Thyroid gland (tissue), 4 donors: ENCODE measurements at regions not wholly inside any gene's neighbourhood (a gene's known extent, or its start where the extent isn't known, plus 50 kb on each side); places are given as distances from the start of the nearest gene placed in this dataset.

ENCODE experiments used
- DNase-seq, 2 donors: peaks; one replicate each; pipeline ENCODE4 v3.0.0-alpha.2; 2019
- H3K27ac ChIP-seq, 3 donors: fragments of 200-600 bp; sonication (generic); 1 replicate in 2 of 3; 2 replicates in 1 of 3; pipeline ENCODE4 v1.5.1; 2016 to 2019; ENCODE audit warnings: mild to moderate bottlenecking in 1 of 3, moderate library complexity in 1 of 3
- H3K27me3 ChIP-seq: fragments of 200-600 bp; sonication (generic); one replicate; pipeline ENCODE4 v1.5.1; 2019
- H3K36me3 ChIP-seq, 2 donors: fragments of 200-600 bp; sonication (generic); one replicate each; pipeline ENCODE4 v1.5.1; 2016 to 2019
- H3K4me1 ChIP-seq, 2 donors: fragments of 200-600 bp; sonication (generic); one replicate each; pipeline ENCODE4 v1.5.1; 2017 to 2019
- H3K4me3 ChIP-seq, 3 donors: fragments of 200-600 bp; sonication (generic); replicated peaks in 1 of 3; 1 replicate in 2 of 3; 2 replicates in 1 of 3; pipeline ENCODE4 v1.5.1; 2016; ENCODE audit warnings: mild to moderate bottlenecking in 1 of 3
- H3K9me3 ChIP-seq: fragments of 200-600 bp; sonication (generic); one replicate; pipeline ENCODE4 v1.5.1; 2017
- POLR2A ChIP-seq, 2 donors: fragments of 450-650 bp; IDR thresholded peaks; one replicate each; pipeline ENCODE4 v1.6.1; 2017; ENCODE audit warnings: antibody characterized with exemption in 2 of 2, mild to moderate bottlenecking in 2 of 2, moderate library complexity in 1 of 2
- WGBS, 2 donors: methylation state at CpG; one replicate each; pipeline ENCODE4 v1.1.5; 2017; 5-methylcytosine and 5-hydroxymethylcytosine counted together
- intact Hi-C: fragments of 100-400 bp; cut with DNase I; formaldehyde crosslinking; loops from one replicate; pipeline ENCODE4 v1.15.1; 2023
- TF ChIP-seq, protein P1 (sequence below), 6 experiments: fragments of 200-600 bp in 3 of 6; fragments of 450-650 bp in 3 of 6; sonication (generic) in 3 of 6; IDR thresholded peaks; one replicate each; pipeline ENCODE4 v1.5.1; 2016 to 2019; ENCODE audit warnings: antibody characterized with exemption in 6 of 6, mild to moderate bottlenecking in 2 of 6, inconsistent platforms in 1 of 6, moderate library complexity in 1 of 6

DNA sequence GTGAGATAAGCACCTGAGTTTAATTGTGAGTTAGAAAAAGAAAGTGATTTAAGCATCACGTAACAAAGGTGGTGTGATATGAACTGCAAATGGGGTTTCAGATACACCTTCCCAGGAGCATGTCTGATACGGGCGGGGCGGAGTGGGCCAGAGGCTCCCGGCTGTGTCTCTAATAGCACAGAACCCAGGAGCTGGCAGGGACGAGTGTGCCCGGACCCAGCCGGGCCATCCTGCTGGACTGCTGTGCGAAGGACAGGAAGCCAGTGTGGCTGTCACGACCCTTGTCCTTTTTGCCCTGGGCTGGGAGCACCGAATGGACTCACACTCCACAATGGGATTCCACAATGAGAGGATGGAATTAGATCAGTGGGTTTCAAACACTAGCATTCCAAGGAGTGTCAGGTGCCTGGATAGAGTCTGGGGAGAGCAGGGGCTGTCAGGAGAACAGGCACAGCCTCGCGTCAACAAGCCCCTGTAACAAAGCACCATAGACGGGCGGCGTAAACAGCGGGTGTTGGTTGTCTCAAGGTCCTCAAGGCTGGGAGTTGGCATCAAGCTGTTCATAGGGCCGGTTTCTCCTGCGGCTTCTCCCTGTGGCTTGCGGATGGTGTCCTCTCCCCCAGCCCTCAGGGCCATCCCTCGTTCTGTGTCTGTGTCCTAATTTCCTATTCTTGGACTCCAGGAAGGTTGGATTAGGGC lies 242.6 kb upstream of the PITRM1 start:
- no peak overlapping the region for H3K27ac ChIP-seq
- H3K4me3 ChIP-seq = no peak overlapping the region
- H3K27me3 ChIP-seq = no peaks in the 10 kb centered on the region
- no peaks in the 10 kb centered on the region for H3K4me1 ChIP-seq
- intact Hi-C loops = no loop called here
- no peak for DNase-seq
- no peaks in the 10 kb centered on the region for H3K36me3 ChIP-seq
- TF ChIP-seq, protein P1, sequence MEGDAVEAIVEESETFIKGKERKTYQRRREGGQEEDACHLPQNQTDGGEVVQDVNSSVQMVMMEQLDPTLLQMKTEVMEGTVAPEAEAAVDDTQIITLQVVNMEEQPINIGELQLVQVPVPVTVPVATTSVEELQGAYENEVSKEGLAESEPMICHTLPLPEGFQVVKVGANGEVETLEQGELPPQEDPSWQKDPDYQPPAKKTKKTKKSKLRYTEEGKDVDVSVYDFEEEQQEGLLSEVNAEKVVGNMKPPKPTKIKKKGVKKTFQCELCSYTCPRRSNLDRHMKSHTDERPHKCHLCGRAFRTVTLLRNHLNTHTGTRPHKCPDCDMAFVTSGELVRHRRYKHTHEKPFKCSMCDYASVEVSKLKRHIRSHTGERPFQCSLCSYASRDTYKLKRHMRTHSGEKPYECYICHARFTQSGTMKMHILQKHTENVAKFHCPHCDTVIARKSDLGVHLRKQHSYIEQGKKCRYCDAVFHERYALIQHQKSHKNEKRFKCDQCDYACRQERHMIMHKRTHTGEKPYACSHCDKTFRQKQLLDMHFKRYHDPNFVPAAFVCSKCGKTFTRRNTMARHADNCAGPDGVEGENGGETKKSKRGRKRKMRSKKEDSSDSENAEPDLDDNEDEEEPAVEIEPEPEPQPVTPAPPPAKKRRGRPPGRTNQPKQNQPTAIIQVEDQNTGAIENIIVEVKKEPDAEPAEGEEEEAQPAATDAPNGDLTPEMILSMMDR (IDR thresholded peaks at IDR 0.05) = no peak
- no peak for TF ChIP-seq POLR2A (IDR thresholded peaks at IDR 0.05)
- 79 to 86% methylated on average over 20 of the region's 21 CpGs for WGBS, 2 donors
- H3K9me3 ChIP-seq = no peaks in the 10 kb centered on the region

DNA sequence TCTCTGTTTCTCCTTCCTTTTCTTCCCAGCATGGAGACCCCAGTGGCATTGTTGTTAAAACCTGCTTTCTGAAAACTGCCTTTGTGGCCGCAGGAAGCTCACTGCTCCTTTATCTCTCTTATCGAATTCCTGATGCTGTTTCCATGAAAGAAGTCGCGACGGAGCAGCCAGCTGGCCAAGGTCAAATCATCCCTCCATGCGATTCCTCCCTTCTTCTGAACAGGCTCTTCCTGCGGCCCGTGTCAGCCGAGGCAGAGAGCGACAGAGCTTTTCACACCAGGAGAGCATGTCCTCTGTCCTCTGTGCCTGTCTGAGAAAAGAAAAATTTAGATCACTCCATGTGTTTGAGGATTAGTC lies 242.1 kb upstream of the PITRM1 start:
- H3K27me3 ChIP-seq = no peaks in the 10 kb centered on the region
- no peaks in the 10 kb centered on the region for H3K9me3 ChIP-seq
- no peak overlapping the region for H3K27ac ChIP-seq
- DNase-seq = no peak
- no peaks in the 10 kb centered on the region for H3K36me3 ChIP-seq
- WGBS, 2 donors = 73 to 79% methylated on average over 10 of the region's 10 CpGs
- H3K4me1 ChIP-seq = no peaks in the 10 kb centered on the region
- H3K4me3 ChIP-seq = no peak overlapping the region
- intact Hi-C loops = no loop called here
- no peak for TF ChIP-seq POLR2A (IDR thresholded peaks at IDR 0.05)
- TF ChIP-seq, protein P1 (IDR thresholded peaks at IDR 0.05) = no peak

DNA sequence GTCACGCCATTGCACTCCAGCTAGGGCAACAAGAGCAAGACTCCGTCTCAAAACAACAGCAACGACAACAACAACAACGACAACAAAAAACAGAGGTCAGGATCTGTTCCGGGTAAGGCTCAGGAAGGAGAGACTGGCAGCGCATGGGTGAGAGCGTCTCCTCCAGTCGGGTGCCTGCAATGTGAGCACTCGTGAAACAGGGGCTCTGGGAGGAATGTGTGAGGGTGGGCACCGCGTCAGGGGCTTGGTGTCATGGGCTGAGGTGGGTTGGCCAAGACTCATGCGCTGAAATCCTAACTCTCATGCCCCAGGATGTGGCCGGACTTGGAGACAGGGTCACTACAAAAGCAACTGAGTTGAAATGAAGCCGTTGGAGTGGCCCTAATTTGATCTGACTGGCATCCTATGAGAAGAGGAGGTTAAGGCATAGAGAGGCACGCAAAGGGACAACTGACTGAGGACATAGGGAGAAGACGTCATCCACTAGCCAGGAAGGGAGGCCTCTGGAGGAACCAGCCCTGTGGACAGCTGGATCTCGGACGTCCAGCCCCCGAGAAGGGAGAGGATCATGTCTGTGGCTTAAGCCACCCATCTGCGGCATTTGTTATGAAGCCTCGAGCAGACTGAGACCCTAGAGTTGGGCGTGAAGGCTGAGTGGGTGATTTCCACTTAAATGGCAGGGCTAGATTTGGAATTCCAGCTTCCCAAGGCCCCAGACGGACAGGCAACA lies 241.5 kb upstream of the PITRM1 start:
- Histone ChIP-seq H3K9me3 (no peaks in the 10 kb centered on the region), H3K27ac (no peak overlapping the region), H3K27me3 (no peaks in the 10 kb centered on the region), H3K4me1 (no peaks in the 10 kb centered on the region), H3K36me3 (no peaks in the 10 kb centered on the region), H3K4me3 (no peak overlapping the region)
- 93 to 94% methylated on average over 23 of the region's 23 CpGs for WGBS, 2 donors
- DNase-seq = no peak
- TF ChIP-seq, protein P1 (IDR thresholded peaks at IDR 0.05) = no peak
- no peak for TF ChIP-seq POLR2A (IDR thresholded peaks at IDR 0.05)
- intact Hi-C loops = no loop called here

DNA sequence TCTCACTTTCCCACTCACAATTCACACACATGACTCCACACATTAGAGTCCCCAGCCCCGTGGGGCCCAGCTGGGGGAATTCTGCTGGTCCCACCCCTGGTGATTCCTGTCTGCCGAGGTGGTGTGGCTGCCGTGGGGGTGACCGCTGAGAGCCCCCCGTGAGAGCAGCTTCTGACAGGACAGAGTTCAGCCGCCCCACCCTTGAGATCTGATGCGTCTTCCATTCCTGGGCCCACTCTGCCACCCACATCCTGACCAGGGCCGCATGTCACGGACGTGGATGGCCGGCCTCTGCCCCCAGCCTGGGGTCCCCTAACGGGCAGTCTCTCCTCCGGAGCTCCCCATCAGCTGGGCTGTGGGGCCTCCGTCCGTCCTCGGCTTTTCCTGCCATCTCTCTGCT lies 240.1 kb upstream of the PITRM1 start:
- TF ChIP-seq, protein P1 (IDR thresholded peaks at IDR 0.05) = no peak
- TF ChIP-seq POLR2A (IDR thresholded peaks at IDR 0.05) = no peak
- intact Hi-C loops = no loop called here
- no peak for DNase-seq
- 89 to 91% methylated on average over 15 to 16 of the region's 16 CpGs for WGBS, 2 donors
- no peaks in the 10 kb centered on the region for H3K4me1 ChIP-seq
- no peaks in the 10 kb centered on the region for H3K9me3 ChIP-seq
- no peaks in the 10 kb centered on the region for H3K27me3 ChIP-seq
- H3K4me3 ChIP-seq = no peak overlapping the region
- H3K27ac ChIP-seq = no peak overlapping the region
- H3K36me3 ChIP-seq = no peaks in the 10 kb centered on the region

DNA sequence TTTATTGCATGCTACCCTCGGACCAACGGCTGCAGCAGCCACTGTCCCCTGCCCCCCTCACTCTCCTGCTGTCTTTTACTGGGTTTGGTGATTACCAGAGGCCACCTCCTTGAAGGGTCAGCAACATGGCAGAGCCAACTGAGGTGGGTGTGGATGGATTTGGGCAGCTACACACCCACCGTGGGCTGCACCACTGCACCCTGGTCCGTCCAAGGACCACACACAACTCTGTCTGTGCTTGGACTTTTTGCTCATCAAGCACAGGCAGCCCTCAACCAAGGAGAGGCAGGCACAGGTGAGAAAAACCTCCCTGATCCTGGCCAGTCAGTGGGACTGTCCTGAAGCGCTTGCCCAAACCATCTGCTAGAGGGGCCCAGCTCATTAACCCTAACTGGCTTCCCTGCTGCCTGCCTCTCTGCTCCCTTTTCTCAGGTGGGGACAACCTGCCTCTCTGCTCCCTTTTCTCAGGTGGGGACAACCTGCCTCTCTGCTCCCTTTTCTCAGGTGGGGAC lies 239.5 kb upstream of the PITRM1 start:
- 84 to 90% methylated on average over 4 to 5 of the region's 5 CpGs for WGBS, 2 donors
- intact Hi-C loops = no loop called here

More for the DNA sequence above, 239.5 kb upstream of the PITRM1 start:
- H3K4me3 ChIP-seq = no peak overlapping the region
- H3K4me1 ChIP-seq = no peaks in the 10 kb centered on the region
- TF ChIP-seq, protein P1 (IDR thresholded peaks at IDR 0.05) = no peak
- TF ChIP-seq POLR2A (IDR thresholded peaks at IDR 0.05) = no peak
- H3K9me3 ChIP-seq = no peaks in the 10 kb centered on the region
- no peak overlapping the region for H3K27ac ChIP-seq
- H3K27me3 ChIP-seq = no peaks in the 10 kb centered on the region
- H3K36me3 ChIP-seq = no peaks in the 10 kb centered on the region
- DNase-seq = no peak
